ENCODE measurements at regions not wholly inside any gene's neighbourhood (a gene's known extent, or its start where the extent isn't known, plus 50 kb on each side); places are given as distances from the start of the nearest gene placed in this dataset.

GRCh38 chr16:61596655-61597054 lies 439.6 kb downstream of the CDH8 start:
- no peak for FAIRE-seq

DNA sequence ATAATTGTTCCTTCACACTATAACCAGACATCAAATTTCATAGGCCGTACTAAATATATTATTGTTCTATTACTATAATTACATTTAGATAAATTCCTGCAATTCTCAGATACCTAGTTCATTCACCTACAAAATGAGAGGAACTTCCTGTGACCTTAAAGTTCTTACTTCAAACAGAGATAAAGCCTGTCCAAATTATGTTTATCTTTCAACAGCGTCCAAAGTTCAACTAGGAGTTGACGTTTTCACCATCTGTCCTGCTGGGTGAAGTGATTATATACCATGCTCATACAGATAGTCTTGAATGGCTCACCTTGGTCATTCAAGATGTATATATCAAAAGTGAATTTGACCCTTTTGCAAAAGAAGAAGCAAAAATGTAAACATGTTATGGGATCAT lies 440.6 kb downstream of the CDH8 start:
- no peak for FAIRE-seq

DNA sequence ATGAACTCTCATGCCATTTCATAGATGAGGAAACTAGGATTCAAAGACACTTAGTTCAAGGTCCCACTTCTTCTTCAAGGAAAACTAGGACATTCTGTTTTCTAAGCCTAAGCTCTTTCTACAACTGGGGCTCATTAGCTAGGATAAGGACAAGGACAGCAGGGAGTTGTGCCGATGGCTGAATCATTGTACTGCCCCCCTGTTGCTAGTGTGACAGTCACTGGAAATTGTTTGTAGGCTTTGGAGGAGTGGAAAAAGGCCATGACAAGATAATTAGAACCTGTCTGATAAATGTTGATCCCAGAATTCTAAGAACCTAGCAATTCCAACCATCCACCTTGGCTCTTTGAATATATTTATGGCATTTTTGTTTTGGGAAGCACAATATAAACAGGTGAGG lies 445.7 kb downstream of the CDH8 start:
- FAIRE-seq: no peak

- no peak for FAIRE-seq
Measured at GRCh38 chr16:61587526-61587925, 448.7 kb downstream of the CDH8 start.

- no peak for FAIRE-seq
Measured at GRCh38 chr16:61581417-61582046, 454.7 kb downstream of the CDH8 start.

GRCh38 chr16:61580579-61580978 lies 455.7 kb downstream of the CDH8 start:
- no peak for FAIRE-seq

- FAIRE-seq: no peak
Measured at GRCh38 chr16:61579195-61579594, 457.0 kb downstream of the CDH8 start.

DNA sequence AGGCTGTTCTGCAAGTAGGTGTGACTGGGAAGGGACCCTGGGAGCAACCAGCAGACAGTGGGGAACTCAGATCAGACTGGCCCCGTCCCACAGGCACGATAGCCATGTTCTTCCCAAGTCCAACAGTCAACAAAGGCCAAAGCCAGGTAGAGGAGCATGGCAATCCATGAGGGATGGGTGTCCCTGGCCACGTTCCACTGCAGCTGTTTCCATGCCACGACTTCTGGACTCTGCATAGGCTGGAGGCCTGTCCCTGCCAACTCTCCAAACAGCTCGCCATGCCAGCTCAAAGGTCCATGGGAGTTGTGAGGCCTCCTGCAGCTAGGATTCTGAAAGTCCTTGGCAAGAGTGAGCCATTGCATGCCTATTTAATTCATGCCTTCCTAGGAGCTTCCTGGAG lies 459.8 kb downstream of the CDH8 start:
- FAIRE-seq: no peak

GRCh38 chr16:61575617-61576016 lies 460.6 kb downstream of the CDH8 start:
- FAIRE-seq: no peak

GRCh38 chr16:61569028-61569427 lies 467.2 kb downstream of the CDH8 start:
- FAIRE-seq: no peak

GRCh38 chr16:61564716-61565115 lies 471.5 kb downstream of the CDH8 start:
- no peak for FAIRE-seq

DNA sequence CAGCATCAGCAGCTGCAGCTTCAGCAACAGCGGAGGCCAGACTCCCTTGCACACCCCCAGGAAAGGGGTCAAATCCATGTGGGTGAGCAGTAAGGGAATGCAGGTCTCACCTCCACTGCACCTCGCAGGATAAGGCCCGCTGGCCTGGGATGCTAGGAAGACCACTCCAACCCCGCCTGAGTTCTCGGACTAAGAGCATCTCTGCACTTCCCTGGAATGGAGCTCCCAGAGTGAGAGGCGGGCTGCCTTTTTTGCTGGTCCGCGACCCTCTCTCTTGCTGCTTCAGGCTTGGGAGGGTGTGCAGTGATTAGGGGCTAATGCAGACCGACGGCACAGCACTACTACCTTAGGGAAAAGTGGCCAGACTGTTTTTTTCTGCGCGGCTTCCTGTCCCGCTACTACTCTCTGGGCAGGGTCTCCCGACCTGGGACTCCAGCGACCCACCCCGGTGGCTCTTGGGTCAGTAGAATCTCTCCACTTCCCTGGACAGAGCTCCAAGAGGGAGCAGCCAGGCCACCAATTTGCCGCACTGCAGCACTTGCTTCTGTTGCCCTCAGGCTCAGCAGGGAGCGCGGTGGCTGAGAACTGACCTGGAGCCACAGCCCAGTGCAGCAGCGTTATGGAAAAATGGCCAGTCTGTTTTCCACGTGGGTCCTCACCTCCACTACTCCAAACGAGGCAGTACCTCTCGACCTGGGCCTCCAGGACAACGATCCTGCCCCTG lies 480.4 kb downstream of the CDH8 start:
- no peak for FAIRE-seq

DNA sequence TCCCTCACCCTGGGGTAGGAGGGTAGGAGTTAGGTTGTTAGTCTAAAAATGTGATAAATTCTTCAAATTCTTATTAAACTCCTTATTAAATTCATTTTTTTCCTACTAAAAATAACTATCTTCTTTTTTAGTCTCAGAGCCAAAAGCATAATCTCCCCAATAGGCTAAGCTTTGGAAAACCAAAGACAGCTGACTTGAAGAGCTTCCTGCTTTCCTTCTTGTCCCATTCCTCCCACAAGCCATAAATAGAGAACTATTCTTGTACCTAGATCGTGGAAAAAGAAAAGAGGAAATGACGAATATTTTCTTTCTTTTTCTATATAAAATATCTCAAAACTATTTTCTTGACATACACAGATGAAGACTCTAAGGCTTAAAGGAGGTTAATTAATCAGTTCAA lies 486.9 kb downstream of the CDH8 start:
- FAIRE-seq: no peak

- FAIRE-seq: no peak
Measured at GRCh38 chr16:61547626-61548025, 488.6 kb downstream of the CDH8 start.

DNA sequence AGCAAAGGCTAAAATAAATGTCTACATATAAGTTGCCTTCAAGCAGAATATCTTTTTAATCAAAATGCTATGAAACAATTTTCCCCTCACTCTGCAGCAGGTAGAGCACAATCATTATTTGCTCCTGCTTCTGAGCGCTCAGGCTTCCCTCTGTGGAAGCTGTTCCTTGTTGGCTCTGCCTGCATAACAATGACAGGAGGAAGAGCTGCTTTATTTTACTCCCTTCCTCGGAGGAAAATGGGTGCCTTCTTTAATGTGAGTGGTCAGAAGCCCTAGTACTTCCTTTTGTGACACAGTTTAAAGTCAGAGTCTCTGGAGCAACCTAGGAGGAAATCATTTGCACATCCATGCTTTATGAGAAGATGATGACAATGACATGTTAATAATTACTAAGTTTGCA lies 492.1 kb downstream of the CDH8 start:
- no peak for FAIRE-seq

DNA sequence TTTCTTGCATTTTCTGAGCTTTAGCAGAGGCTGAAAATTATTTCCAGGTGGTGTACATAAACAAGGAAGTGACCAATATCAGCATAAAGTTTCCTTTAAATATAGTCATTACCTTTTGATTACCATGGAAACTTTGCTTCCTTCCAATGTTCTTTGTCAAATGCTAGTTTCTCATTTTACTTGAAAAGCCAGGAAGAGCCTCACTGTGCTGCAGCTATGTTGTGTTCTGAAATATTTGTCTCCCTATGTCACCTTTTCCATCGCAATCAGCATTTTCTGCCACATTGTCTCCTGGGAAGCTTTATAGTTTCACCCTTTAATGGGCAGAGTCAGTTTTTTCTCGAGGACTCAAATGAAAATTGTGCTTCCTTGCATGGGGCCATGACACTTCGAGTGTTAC lies 496.0 kb downstream of the CDH8 start:
- FAIRE-seq: no peak

GRCh38 chr16:61530697-61531096 lies 505.5 kb downstream of the CDH8 start:
- no peak for FAIRE-seq

- FAIRE-seq: no peak
Measured at GRCh38 chr16:61500851-61501250, 535.4 kb downstream of the CDH8 start.

DNA sequence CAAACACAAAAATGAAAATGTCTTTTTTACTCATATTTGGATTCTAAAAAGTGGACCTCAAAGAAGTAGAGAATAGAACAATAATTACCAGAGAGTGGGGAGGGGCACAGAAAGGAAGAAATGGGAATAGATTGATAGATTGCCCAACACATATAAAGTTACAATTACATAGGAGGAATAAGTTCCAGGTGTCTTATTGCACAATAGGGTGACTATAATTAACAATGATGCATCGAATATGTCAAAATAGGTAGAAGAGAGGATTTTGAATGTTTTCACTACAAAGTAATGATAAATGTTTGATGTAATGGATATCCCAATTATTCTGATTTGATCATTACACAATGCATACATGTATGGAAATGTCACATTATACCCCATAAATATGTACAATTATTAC lies 556.0 kb downstream of the CDH8 start:
- no peak for FAIRE-seq

- FAIRE-seq: no peak
Measured at GRCh38 chr16:61471737-61472136, 564.5 kb downstream of the CDH8 start.

GRCh38 chr16:61471023-61471422 lies 565.2 kb downstream of the CDH8 start:
- no peak for FAIRE-seq

DNA sequence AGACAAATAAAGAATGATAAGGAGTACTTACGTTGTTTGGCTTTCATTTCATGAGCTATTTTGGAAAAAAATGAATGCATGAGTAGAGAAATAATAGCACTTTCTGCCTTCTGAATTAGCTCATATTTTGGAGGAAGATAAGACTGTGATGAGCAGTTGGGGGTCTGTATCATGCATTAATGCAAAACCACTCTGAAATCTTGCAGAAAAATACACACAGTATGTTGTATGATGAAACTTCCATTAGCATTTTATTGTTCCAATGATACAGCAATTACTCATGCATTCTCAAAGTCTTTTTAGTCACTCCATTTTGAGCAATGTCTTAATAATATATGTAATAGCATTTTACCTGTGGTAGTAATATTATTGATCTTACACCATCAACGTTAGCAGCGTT lies 571.0 kb downstream of the CDH8 start:
- FAIRE-seq: no peak

DNA sequence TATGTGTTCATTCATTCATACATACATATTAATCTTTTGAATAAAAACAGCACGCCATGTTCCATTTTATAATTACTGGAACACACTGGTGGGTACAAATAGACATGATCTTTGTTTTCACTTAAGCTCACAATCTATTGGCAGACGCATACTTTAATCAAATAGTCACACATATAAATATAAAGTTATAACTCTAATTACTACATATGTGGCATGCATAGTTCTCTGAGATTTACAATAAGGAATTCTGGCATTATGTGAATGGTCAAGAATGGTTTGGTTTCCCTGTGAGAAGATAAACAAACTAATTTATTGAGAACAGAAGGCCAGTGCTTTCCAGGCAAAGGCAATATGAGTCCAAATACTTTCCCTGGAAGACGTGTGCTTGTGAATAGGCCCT lies 576.2 kb downstream of the CDH8 start:
- FAIRE-seq: no peak

GRCh38 chr16:61435346-61435745 lies 600.9 kb downstream of the CDH8 start:
- FAIRE-seq: no peak

- no peak for FAIRE-seq
Measured at GRCh38 chr16:61432421-61432820, 603.8 kb downstream of the CDH8 start.
